ENCODE measurements at regions not wholly inside any gene's neighbourhood (a gene's known extent, or its start where the extent isn't known, plus 50 kb on each side); places are given as distances from the start of the nearest gene placed in this dataset.
"Not testable (repeated sequence)": the region's sequence is repeated elsewhere in the genome, so short reads cannot be mapped to it uniquely, and the experiment has no call there.

- no peak for DNase-seq (ENCODE audit: extremely low spot score)
- CTCF ChIA-PET, result interaction anchor here (1.1 kb wide), 1 partner anchor 23 kb away, joined by 3 read pairs; no protein-coding TSS in a partner anchor
- no peak for TF ChIP-seq CTCF (IDR thresholded peaks at IDR 0.05; ENCODE audit: control extremely low read depth, extremely low read depth, low read depth, missing control alignments)
- POLR2A ChIA-PET, result no interaction called here
Observed at GRCh38 chr3:80970292-80970691, 791.2 kb downstream of the GBE1 start.

DNA sequence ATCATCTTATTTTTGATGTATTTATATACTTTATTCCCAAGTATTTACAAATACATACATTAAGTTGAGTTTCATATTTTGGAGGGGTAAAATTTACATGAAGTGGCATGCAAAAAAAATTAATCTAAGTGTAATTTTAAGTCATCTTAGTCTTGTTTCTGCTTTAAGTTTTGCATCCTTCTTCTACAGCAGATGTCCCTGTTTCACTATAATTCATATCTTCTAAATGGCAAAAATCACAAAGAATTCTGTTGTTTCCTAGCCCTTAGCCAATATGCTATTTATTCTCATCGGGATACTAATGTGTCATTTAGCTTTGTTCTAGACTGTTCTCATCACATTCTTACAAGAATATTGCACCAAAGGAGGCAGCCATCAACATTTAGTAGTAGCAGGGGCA lies 831.9 kb downstream of the GBE1 start:
- POLR2A ChIA-PET, result no interaction called here
- no peak for TF ChIP-seq CTCF (IDR thresholded peaks at IDR 0.05; ENCODE audit: control extremely low read depth, extremely low read depth, low read depth, missing control alignments)
- DNase-seq (ENCODE audit: extremely low spot score), result no peak
- CTCF ChIA-PET, result no interaction called here

DNA sequence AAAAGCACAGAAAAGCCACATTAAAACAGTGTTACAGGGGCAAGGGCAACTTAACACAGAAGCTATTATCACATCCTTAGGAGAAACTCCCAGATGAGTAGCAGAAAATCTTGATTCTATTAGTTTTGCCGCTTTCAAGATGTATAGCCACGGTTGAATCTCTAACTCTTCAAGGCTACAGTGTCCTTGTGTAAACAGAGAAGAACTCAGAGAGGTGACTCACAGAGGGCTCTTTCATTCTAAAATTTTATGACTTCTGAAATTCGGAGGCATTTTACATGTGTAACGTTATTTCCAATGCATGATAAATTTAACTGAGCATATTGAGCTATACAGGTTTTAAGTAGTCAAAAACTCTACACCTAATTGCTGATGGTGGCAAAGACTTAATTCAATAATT lies 846.6 kb downstream of the GBE1 start:
- no peak for TF ChIP-seq CTCF (IDR thresholded peaks at IDR 0.05; ENCODE audit: control extremely low read depth, extremely low read depth, low read depth, missing control alignments)
- CTCF ChIA-PET, result no interaction called here
- DNase-seq (ENCODE audit: extremely low spot score), result no peak
- POLR2A ChIA-PET, result no interaction called here

DNA sequence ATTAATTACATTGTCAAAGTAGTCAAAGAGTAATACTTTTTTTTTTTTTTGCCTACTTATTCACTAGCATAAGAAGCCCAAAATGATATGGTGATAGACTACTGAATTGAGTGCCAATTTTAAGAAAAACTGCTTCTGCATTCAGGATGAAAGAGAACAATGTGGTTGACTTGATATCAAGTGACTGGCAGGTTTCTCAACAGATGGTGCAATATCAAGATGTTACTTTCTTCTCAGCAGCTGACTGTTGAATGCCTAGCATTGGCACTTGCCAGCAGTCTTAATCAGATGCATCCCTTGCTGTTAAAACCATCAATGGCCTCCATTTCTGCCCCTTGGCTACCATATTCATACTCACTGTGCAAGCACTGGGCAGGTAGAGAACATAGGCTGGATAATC lies 863.2 kb downstream of the GBE1 start:
- ChIA-PET POLR2A (no interaction called here), CTCF (interaction anchor here (1.1 kb wide), 1 partner anchor 18 kb away, joined by 3 read pairs; no protein-coding TSS in a partner anchor)
- DNase-seq (ENCODE audit: extremely low spot score), result no peak

DNA sequence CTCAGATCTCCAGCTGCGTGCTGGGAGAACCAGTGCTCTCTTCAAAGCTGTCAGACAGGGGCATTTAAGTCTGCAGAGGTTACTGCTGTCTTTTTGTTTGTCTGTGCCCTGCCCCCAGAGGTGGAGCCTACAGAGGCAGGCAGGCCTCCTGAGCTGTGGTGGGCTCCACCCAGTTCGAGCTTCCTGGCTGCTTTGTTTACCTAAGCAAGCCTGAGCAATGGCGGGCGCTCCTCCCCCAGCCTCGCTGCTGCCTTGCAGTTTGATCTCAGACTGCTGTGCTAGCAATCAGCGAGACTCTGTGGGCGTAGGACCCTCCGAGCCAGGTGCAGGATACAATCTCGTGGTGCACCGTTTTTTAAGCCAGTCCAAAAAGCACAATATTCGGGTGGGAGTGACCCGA lies 864.4 kb downstream of the GBE1 start:
- POLR2A ChIA-PET; DNase-seq (ENCODE audit: extremely low spot score); CTCF ChIA-PET: not testable (repeated sequence)

More for the DNA sequence above, 863.2 kb downstream of the GBE1 start:
- TF ChIP-seq CTCF (IDR thresholded peaks at IDR 0.05; ENCODE audit: control extremely low read depth, extremely low read depth, low read depth, missing control alignments), result no peak

DNA sequence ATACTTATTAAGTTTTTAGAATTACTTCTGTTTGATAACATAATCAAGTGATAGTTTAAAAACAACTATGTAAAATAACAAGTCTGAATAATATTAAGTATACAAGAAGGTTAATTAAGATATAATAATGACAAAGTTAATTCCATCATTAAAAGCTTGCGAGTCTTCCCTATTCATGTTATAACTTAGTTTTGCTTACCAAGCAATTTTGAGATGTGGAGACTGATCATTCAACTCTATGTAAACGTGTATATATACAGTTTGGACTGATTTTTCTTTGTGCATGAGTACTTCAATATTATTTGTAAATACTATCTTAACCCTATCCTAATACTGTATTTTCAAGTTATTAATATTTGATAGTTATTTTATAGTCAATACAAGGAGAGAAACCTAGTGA lies 870.9 kb downstream of the GBE1 start:
- no peak for DNase-seq (ENCODE audit: extremely low spot score)
- no peak for TF ChIP-seq CTCF (IDR thresholded peaks at IDR 0.05; ENCODE audit: control extremely low read depth, extremely low read depth, low read depth, missing control alignments)
- CTCF ChIA-PET, result no interaction called here
- POLR2A ChIA-PET, result no interaction called here

DNA sequence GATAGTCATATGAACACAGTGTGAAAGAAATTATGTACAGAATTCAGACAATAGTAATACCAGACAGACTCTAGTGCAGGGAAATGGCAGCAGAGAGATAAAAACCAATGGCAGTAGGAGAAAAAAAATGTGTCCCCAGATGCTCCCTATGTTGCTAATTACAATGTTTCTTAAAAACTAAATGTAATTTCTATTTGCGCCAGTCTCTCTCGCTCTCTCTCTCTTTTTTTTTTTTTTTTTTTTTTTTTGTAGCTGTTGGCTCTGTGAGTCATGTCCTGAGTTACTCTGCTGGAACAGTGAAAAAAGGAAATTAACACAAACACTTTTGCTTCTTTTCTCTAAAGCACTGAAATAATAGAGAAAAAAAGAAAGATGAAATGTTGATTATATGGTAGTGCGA lies 871.9 kb downstream of the GBE1 start:
- TF ChIP-seq CTCF (IDR thresholded peaks at IDR 0.05; ENCODE audit: control extremely low read depth, extremely low read depth, low read depth, missing control alignments), result no peak
- CTCF ChIA-PET, result no interaction called here

More for the DNA sequence above, 871.9 kb downstream of the GBE1 start:
- POLR2A ChIA-PET, result no interaction called here
- DNase-seq (ENCODE audit: extremely low spot score), result no peak
